CD4-positive, alpha-beta memory T cell (primary cell): ENCODE measurements at regions not wholly inside any gene's neighbourhood (a gene's known extent, or its start where the extent isn't known, plus 50 kb on each side); places are given as distances from the start of the nearest gene placed in this dataset.
"Not testable (repeated sequence)": the region's sequence is repeated elsewhere in the genome, so short reads cannot be mapped to it uniquely, and the experiment has no call there.

Experiments
- CTCF ChIA-PET: fragments of 350-600 bp; sonication (Branson Sonifier 250); formaldehyde crosslinking; loops from one replicate; lab custom pipeline; 2021; ENCODE audit warnings: inconsistent platforms; ENCODE audit not compliant: partially characterized antibody; lab: Charles Lee
- POLR2A ChIA-PET: fragments of 350-600 bp; sonication (Branson Sonifier 250); formaldehyde crosslinking; loops from one replicate; lab custom pipeline; 2021; ENCODE audit not compliant: partially characterized antibody; lab: Charles Lee
- DNase-seq, 5 donors: peaks; one replicate each; pipeline versions ENCODE4 v3.0.0 to v3.0.0-alpha.2; 2020 to 2022; ENCODE audit warnings: mixed read lengths in 1 of 5
- H3K27ac ChIP-seq: one replicate; pipeline ENCODE4 v1.7.0; 2013; ENCODE audit warnings: low read depth, low read length
- H3K27me3 ChIP-seq: 2 replicates; pipeline ENCODE4 v1.7.0; 2013; ENCODE audit warnings: mild to moderate bottlenecking, low read length, moderate library complexity; ENCODE audit not compliant: insufficient read depth
- H3K36me3 ChIP-seq: 2 replicates; pipeline ENCODE4 v1.7.0; 2013; ENCODE audit warnings: mild to moderate bottlenecking, low read length, moderate library complexity; ENCODE audit not compliant: insufficient read depth
- H3K4me1 ChIP-seq: 2 replicates; pipeline ENCODE4 v1.7.0; 2013; ENCODE audit warnings: mild to moderate bottlenecking, low read length, moderate library complexity; ENCODE audit not compliant: insufficient read depth
- H3K4me3 ChIP-seq, 2 donors: one replicate each; pipeline ENCODE4 v1.7.0; 2013; ENCODE audit warnings: low read length in 2 of 2, mild to moderate bottlenecking in 1 of 2
- H3K9me3 ChIP-seq, 2 donors: one replicate each; pipeline ENCODE4 v1.7.0; 2013; ENCODE audit warnings: low read length in 2 of 2, control low read depth in 1 of 2; ENCODE audit not compliant: control insufficient read depth in 1 of 2
- H3K27ac Mint-ChIP-seq, 7 donors: one replicate each; pipeline ENCODE4 v1.8.0; 2020 to 2021; ENCODE audit warnings: mixed read lengths in 7 of 7, mild to moderate bottlenecking in 6 of 7, inconsistent platforms in 3 of 7, moderate library complexity in 3 of 7
- H3K27me3 Mint-ChIP-seq, 2 donors: one replicate each; pipeline ENCODE4 v1.8.0; 2020 to 2021; ENCODE audit warnings: mixed read lengths in 2 of 2
- H3K36me3 Mint-ChIP-seq, 2 donors: one replicate each; pipeline ENCODE4 v1.8.0; 2020 to 2021; ENCODE audit warnings: mixed read lengths in 2 of 2, inconsistent platforms in 1 of 2, mild to moderate bottlenecking in 1 of 2
- H3K4me1 Mint-ChIP-seq, 4 donors: one replicate each; pipeline ENCODE4 v1.8.0; 2020 to 2021; ENCODE audit warnings: mixed read lengths in 4 of 4, mild to moderate bottlenecking in 1 of 4
- H3K4me3 Mint-ChIP-seq, 8 donors: one replicate each; pipeline ENCODE4 v1.8.0; 2020 to 2021; ENCODE audit warnings: mixed read lengths in 8 of 8, mild to moderate bottlenecking in 7 of 8, moderate library complexity in 6 of 8, inconsistent platforms in 3 of 8
- H3K9me3 Mint-ChIP-seq, 8 donors: one replicate each; pipeline ENCODE4 v1.8.0; 2020 to 2021; ENCODE audit warnings: mixed read lengths in 8 of 8, mild to moderate bottlenecking in 5 of 8, inconsistent platforms in 3 of 8, moderate library complexity in 1 of 8
- intact Hi-C: fragments of 100-400 bp; cut with micrococcal nuclease; formaldehyde crosslinking; loops from one replicate; pipeline ENCODE4 v1.15.1; 2023

GRCh38 chrX:31014474-31014873, 57.4 kb downstream of the FTHL17 start:
- H3K9me3 Mint-ChIP-seq, result not testable (repeated sequence)
- CTCF ChIA-PET, result interaction anchor here (1.0 kb wide), 1 partner anchor 12 kb away, joined by 3 read pairs; no protein-coding TSS in a partner anchor

GRCh38 chrX:31012509-31013025, 59.3 kb downstream of the FTHL17 start:
- Histone ChIP-seq H3K9me3 (no peaks in the 10 kb centered on the region), H3K27ac (no peak overlapping the region), H3K4me3 (no peak overlapping the region), H3K36me3 (no peaks in the 10 kb centered on the region), H3K4me1 (no peaks in the 10 kb centered on the region), H3K27me3 (no peaks in the 10 kb centered on the region)
- CTCF ChIA-PET, result no interaction called here
- POLR2A ChIA-PET, result no interaction called here
- Mint-ChIP-seq H3K4me3 (no peak overlapping the region), H3K4me1 (no peaks in the 10 kb centered on the region), H3K27ac (no peak overlapping the region), H3K27me3 (no peaks in the 10 kb centered on the region), H3K9me3 (peaks cover 0 to 4% (median 0%) of the 10 kb centered on the region in 8 donors), H3K36me3 (no peaks in the 10 kb centered on the region)
- DNase-seq, result no peak
- intact Hi-C loops, result no loop called here

More at GRCh38 chrX:31014474-31014873, 57.4 kb downstream of the FTHL17 start:
- H3K27me3 ChIP-seq, H3K4me1 ChIP-seq, H3K9me3 ChIP-seq, H3K36me3 ChIP-seq, H3K27ac ChIP-seq, H3K4me3 ChIP-seq, intact Hi-C loops, H3K4me3 Mint-ChIP-seq, H3K36me3 Mint-ChIP-seq, H3K4me1 Mint-ChIP-seq, POLR2A ChIA-PET, H3K27ac Mint-ChIP-seq, H3K27me3 Mint-ChIP-seq, DNase-seq: not testable (repeated sequence)

- no peaks in the 10 kb centered on the region for H3K4me1 Mint-ChIP-seq
- ChIA-PET POLR2A (no interaction called here), CTCF (interaction anchor here (1.1 kb wide), 1 partner anchor 36 kb away, joined by 3 read pairs; no protein-coding TSS in a partner anchor)
- no peak overlapping the region for H3K27ac Mint-ChIP-seq
- no peaks in the 10 kb centered on the region for H3K36me3 Mint-ChIP-seq
- no peaks in the 10 kb centered on the region for H3K27me3 ChIP-seq
- DNase-seq, result no peak
- no peaks in the 10 kb centered on the region for H3K4me1 ChIP-seq
- peaks cover 0 to 3% of the 10 kb centered on the region in 2 donors for H3K27me3 Mint-ChIP-seq
- H3K27ac ChIP-seq, result no peak overlapping the region
- intact Hi-C loops, result no loop called here
- H3K4me3 Mint-ChIP-seq, result no peak overlapping the region
- H3K9me3 Mint-ChIP-seq, result peaks cover 0 to 1% (median 0%) of the 10 kb centered on the region in 8 donors
- no peaks in the 10 kb centered on the region for H3K36me3 ChIP-seq
- no peaks in the 10 kb centered on the region for H3K9me3 ChIP-seq
- no peak overlapping the region for H3K4me3 ChIP-seq
These were observed 64.5 kb downstream of the FTHL17 start for GRCh38 chrX:31007321-31007720.

GRCh38 chrX:31006027-31006426, 65.8 kb downstream of the FTHL17 start:
- Mint-ChIP-seq H3K27me3 (peaks cover 0 to 3% of the 10 kb centered on the region in 2 donors), H3K4me1 (no peaks in the 10 kb centered on the region), H3K36me3 (no peaks in the 10 kb centered on the region), H3K9me3 (no peaks in the 10 kb centered on the region), H3K4me3 (no peak overlapping the region), H3K27ac (no peak overlapping the region)
- no peaks in the 10 kb centered on the region for H3K4me1 ChIP-seq
- H3K4me3 ChIP-seq, result no peak overlapping the region
- POLR2A ChIA-PET, result no interaction called here
- H3K36me3 ChIP-seq, result no peaks in the 10 kb centered on the region
- no peak for DNase-seq
- intact Hi-C loops, result no loop called here
- H3K27me3 ChIP-seq, result no peaks in the 10 kb centered on the region
- H3K27ac ChIP-seq, result no peak overlapping the region
- CTCF ChIA-PET, result no interaction called here
- no peaks in the 10 kb centered on the region for H3K9me3 ChIP-seq

- Histone ChIP-seq H3K27me3 (no peaks in the 10 kb centered on the region), H3K4me3 (no peak overlapping the region), H3K27ac (no peak overlapping the region), H3K9me3 (no peaks in the 10 kb centered on the region), H3K36me3 (no peaks in the 10 kb centered on the region), H3K4me1 (peaks cover 5% of the 10 kb centered on the region)
- ChIA-PET CTCF (no interaction called here), POLR2A (no interaction called here)
- Mint-ChIP-seq H3K27ac (no peak overlapping the region), H3K4me3 (no peak overlapping the region), H3K27me3 (no peaks in the 10 kb centered on the region), H3K4me1 (peaks cover 1 to 19% (median 10%) of the 10 kb centered on the region in 4 donors), H3K36me3 (no peaks in the 10 kb centered on the region), H3K9me3 (peaks cover 0 to 5% (median 0%) of the 10 kb centered on the region in 8 donors)
- intact Hi-C loops, result no loop called here
- DNase-seq, result no peak
These were observed 74.4 kb downstream of the FTHL17 start for GRCh38 chrX:30997411-30997810.

- ChIA-PET CTCF (no interaction called here), POLR2A (no interaction called here)
- no peaks in the 10 kb centered on the region for H3K9me3 ChIP-seq
- no peak overlapping the region for H3K27ac ChIP-seq
- H3K27me3 Mint-ChIP-seq, result no peaks in the 10 kb centered on the region
- no peaks in the 10 kb centered on the region for H3K36me3 Mint-ChIP-seq
- H3K4me3 ChIP-seq, result no peak overlapping the region
- DNase-seq, result no peak
- intact Hi-C loops, result no loop called here
- peaks cover 4 to 34% (median 13%) of the 10 kb centered on the region in 4 donors for H3K4me1 Mint-ChIP-seq
- no peaks in the 10 kb centered on the region for H3K36me3 ChIP-seq
- no peaks in the 10 kb centered on the region for H3K27me3 ChIP-seq
- H3K4me1 ChIP-seq, result peaks cover 5% of the 10 kb centered on the region
- peak overlapping the region in 6 of 7 donors; percentile 44 to 92 (median 64) for H3K27ac Mint-ChIP-seq
- H3K9me3 Mint-ChIP-seq, result peaks cover 0 to 5% (median 0%) of the 10 kb centered on the region in 8 donors
- no peak overlapping the region for H3K4me3 Mint-ChIP-seq
These were observed 76.1 kb downstream of the FTHL17 start for GRCh38 chrX:30995705-30996104.

GRCh38 chrX:30995060-30995700, 76.7 kb downstream of the FTHL17 start:
- Histone ChIP-seq H3K4me3 (no peak overlapping the region), H3K9me3 (no peaks in the 10 kb centered on the region), H3K27me3 (no peaks in the 10 kb centered on the region), H3K4me1 (peaks cover 5% of the 10 kb centered on the region), H3K36me3 (no peaks in the 10 kb centered on the region), H3K27ac (peak overlapping the region; percentile 15)
- H3K36me3 Mint-ChIP-seq, result no peaks in the 10 kb centered on the region
- H3K9me3 Mint-ChIP-seq, result peaks cover 0 to 5% (median 0%) of the 10 kb centered on the region in 8 donors
- intact Hi-C loops, result no loop called here
- CTCF ChIA-PET, result no interaction called here
- peaks cover 4 to 34% (median 13%) of the 10 kb centered on the region in 4 donors for H3K4me1 Mint-ChIP-seq
- H3K4me3 Mint-ChIP-seq, result peak overlapping the region in 3 of 8 donors; percentile 17 to 57 (median 22)
- POLR2A ChIA-PET, result no interaction called here
- peak overlapping the region; percentile 44 to 94 (median 75) for H3K27ac Mint-ChIP-seq
- H3K27me3 Mint-ChIP-seq, result no peaks in the 10 kb centered on the region
- DNase-seq, result peak in 4 of 5 donors; percentile 16 to 48 (median 29)
